ENCODE measurements at regions not wholly inside any gene's neighbourhood (a gene's known extent, or its start where the extent isn't known, plus 50 kb on each side); places are given as distances from the start of the nearest gene placed in this dataset.

GRCh38 chr1:14228677-14229076 lies 369.8 kb upstream of the KAZN start:
- no peak for TF ChIP-seq CTCF (IDR thresholded peaks at IDR 0.05)
- TF ChIP-seq POLR2AphosphoS5 (IDR thresholded peaks at IDR 0.05) = no peak
